RWPE2 (cell line): ENCODE measurements at regions not wholly inside any gene's neighbourhood (a gene's known extent, or its start where the extent isn't known, plus 50 kb on each side); places are given as distances from the start of the nearest gene placed in this dataset.

Experiments used
- ATAC-seq: fragments of 200-7000 bp; cut with Tn5 transposase; 3 replicates; pipeline ENCODE4 v1.9.1; 2021; ENCODE audit warnings: low read depth
- DNase-seq: peaks from one replicate; pipeline ENCODE4 v3.0.0-alpha.2; 2020; ENCODE audit warnings: low spot score
- H3K27ac ChIP-seq: fragments of 450-650 bp; 2 replicates; pipeline ENCODE4 v1.5.1; 2017; ENCODE audit warnings: mild to moderate bottlenecking; ENCODE audit not compliant: poor library complexity, severe bottlenecking
- H3K27me3 ChIP-seq: fragments of 250-450 bp; sonication (Bioruptor Pico); 2 replicates; pipeline ENCODE4 v1.5.1; 2021; ENCODE audit warnings: mild to moderate bottlenecking, moderate library complexity; ENCODE audit not compliant: insufficient read depth, poor library complexity, severe bottlenecking
- H3K36me3 ChIP-seq: fragments of 250-450 bp; sonication (Bioruptor Pico); 2 replicates; pipeline ENCODE4 v1.5.1; 2020; ENCODE audit warnings: low read depth, mild to moderate bottlenecking, moderate library complexity
- H3K4me1 ChIP-seq: fragments of 250-450 bp; sonication (Bioruptor Pico); 2 replicates; pipeline ENCODE4 v1.5.1; 2021; ENCODE audit warnings: mild to moderate bottlenecking, moderate library complexity; ENCODE audit not compliant: insufficient read depth, poor library complexity, severe bottlenecking
- H3K4me3 ChIP-seq: fragments of 250-450 bp; sonication (Bioruptor Pico); 2 replicates; pipeline ENCODE4 v1.5.1; 2021; ENCODE audit warnings: mild to moderate bottlenecking, moderate library complexity; ENCODE audit not compliant: severe bottlenecking
- H3K9me3 ChIP-seq: fragments of 250-450 bp; sonication (Bioruptor Pico); 2 replicates; pipeline ENCODE4 v1.5.1; 2021; ENCODE audit warnings: mild to moderate bottlenecking, moderate library complexity; ENCODE audit not compliant: severe bottlenecking
- CTCF ChIP-seq: fragments of 450-650 bp; IDR thresholded peaks from one replicate; pipeline ENCODE4 v1.5.1; 2017; ENCODE audit warnings: mild to moderate bottlenecking, moderate library complexity; ENCODE audit not compliant: poor library complexity, severe bottlenecking

- DNase-seq (peak; percentile 21), ATAC-seq (no peak)
- H3K36me3 ChIP-seq: no peaks in the 10 kb centered on the region
- no peaks in the 10 kb centered on the region for H3K4me1 ChIP-seq
- H3K4me3 ChIP-seq: no peak overlapping the region
- TF ChIP-seq CTCF: no peak
- H3K9me3 ChIP-seq: no peaks in the 10 kb centered on the region
- H3K27me3 ChIP-seq: no peaks in the 10 kb centered on the region
- H3K27ac ChIP-seq: no peak overlapping the region
Observed at GRCh38 chr1:5754817-5755551, 237.2 kb downstream of the NPHP4 start.

- Histone ChIP-seq H3K36me3 (no peaks in the 10 kb centered on the region), H3K27me3 (no peaks in the 10 kb centered on the region), H3K27ac (no peak overlapping the region), H3K4me1 (no peaks in the 10 kb centered on the region), H3K9me3 (no peaks in the 10 kb centered on the region), H3K4me3 (no peak overlapping the region)
- ATAC-seq (no peak), DNase-seq (peak; percentile 22)
- TF ChIP-seq CTCF: no peak
Observed at GRCh38 chr1:5753549-5754421, 238.4 kb downstream of the NPHP4 start.

- H3K27me3 ChIP-seq: no peaks in the 10 kb centered on the region
- ATAC-seq: no peak
- no peak for TF ChIP-seq CTCF
- no peaks in the 10 kb centered on the region for H3K4me1 ChIP-seq
- H3K9me3 ChIP-seq: no peaks in the 10 kb centered on the region
- peak; percentile 40 for DNase-seq
- H3K36me3 ChIP-seq: no peaks in the 10 kb centered on the region
- H3K27ac ChIP-seq: no peak overlapping the region
- no peak overlapping the region for H3K4me3 ChIP-seq
Observed at GRCh38 chr1:5752746-5753548, 239.3 kb downstream of the NPHP4 start.

- H3K4me1 ChIP-seq: no peaks in the 10 kb centered on the region
- DNase-seq (peak; percentile 22), ATAC-seq (0 out of 3 replicates have a peak, but pooled peaks have one; percentile 17)
- H3K27ac ChIP-seq: no peak overlapping the region
- H3K36me3 ChIP-seq: no peaks in the 10 kb centered on the region
- H3K9me3 ChIP-seq: no peaks in the 10 kb centered on the region
- no peak for TF ChIP-seq CTCF
- no peaks in the 10 kb centered on the region for H3K27me3 ChIP-seq
- H3K4me3 ChIP-seq: no peak overlapping the region
Observed at GRCh38 chr1:5751833-5752745, 240.1 kb downstream of the NPHP4 start.
